DND-41 (cell line): ENCODE measurements at regions not wholly inside any gene's neighbourhood (a gene's known extent, or its start where the extent isn't known, plus 50 kb on each side); places are given as distances from the start of the nearest gene placed in this dataset.

ENCODE experiments used
- ATAC-seq: fragments of 200-7000 bp; cut with Tn5 transposase; 3 replicates; pipeline ENCODE4 v1.9.1; 2021; ENCODE audit warnings: low read depth; ENCODE audit not compliant: insufficient read depth
- DNase-seq: peaks from one replicate; pipeline ENCODE4 v3.0.0-alpha.2; 2020
- H2AFZ ChIP-seq: 2 replicates; pipeline ENCODE4 v1.6.0; 2012; ENCODE audit warnings: low read depth, low read length
- H3K27ac ChIP-seq: 2 replicates; pipeline ENCODE4 v1.5.1; 2012; ENCODE audit warnings: low read length, inconsistent platforms
- H3K27me3 ChIP-seq: fragments of 200-600 bp; sonication (generic); 2 replicates; pipeline ENCODE4 v1.6.0; 2012; ENCODE audit warnings: low read length, mild to moderate bottlenecking, inconsistent platforms; ENCODE audit not compliant: insufficient read depth, poor library complexity
- H3K36me3 ChIP-seq: 2 replicates; pipeline ENCODE4 v1.5.1; 2012; ENCODE audit warnings: low read length, inconsistent platforms; ENCODE audit not compliant: insufficient read depth
- H3K4me1 ChIP-seq: 2 replicates; pipeline ENCODE4 v1.5.1; 2012; ENCODE audit warnings: mild to moderate bottlenecking, low read length; ENCODE audit not compliant: insufficient read depth
- H3K4me2 ChIP-seq: 2 replicates; pipeline ENCODE4 v1.6.0; 2012; ENCODE audit warnings: mild to moderate bottlenecking, moderate library complexity, low read length, inconsistent platforms; ENCODE audit not compliant: insufficient read depth
- H3K4me3 ChIP-seq, 2 experiments: fragments of 200-600 bp in 1 of 2; shearing (Covaris generic) in 1 of 2; 2 replicates each; pipeline ENCODE4 v1.5.1; 2012 to 2016; ENCODE audit warnings: inconsistent platforms in 2 of 2, low read length in 2 of 2, mild to moderate bottlenecking in 2 of 2, low read depth in 1 of 2, moderate library complexity in 1 of 2
- H3K79me2 ChIP-seq: 2 replicates; pipeline ENCODE4 v1.6.0; 2012; ENCODE audit warnings: low read length, inconsistent platforms; ENCODE audit not compliant: insufficient read depth
- H3K9ac ChIP-seq: 2 replicates; pipeline ENCODE4 v1.6.0; 2012; ENCODE audit warnings: low read depth, mild to moderate bottlenecking, inconsistent platforms, low read length, moderate library complexity
- H3K9me3 ChIP-seq: 2 replicates; pipeline ENCODE4 v1.5.1; 2012; ENCODE audit warnings: low read length, moderate library complexity, mild to moderate bottlenecking, inconsistent platforms; ENCODE audit not compliant: insufficient read depth, severe bottlenecking
- H4K20me1 ChIP-seq: 2 replicates; pipeline ENCODE4 v1.6.0; 2012; ENCODE audit warnings: low read length; ENCODE audit not compliant: insufficient read depth
- CTCF ChIP-seq: IDR thresholded peaks from 2 replicates; pipeline ENCODE4 v1.5.1; 2012; ENCODE audit warnings: borderline replicate concordance, low read length, moderate library complexity, mild to moderate bottlenecking; ENCODE audit not compliant: poor library complexity, severe bottlenecking; ENCODE audit errors: extremely low read depth
- EZH2 ChIP-seq: IDR thresholded peaks from 3 replicates; pipeline ENCODE4 v1.6.1; 2012; ENCODE audit warnings: borderline replicate concordance, low read depth, mild to moderate bottlenecking, moderate library complexity, low read length, inconsistent platforms; ENCODE audit not compliant: severe bottlenecking

GRCh38 chr10:83397806-83398205 is 741.5 kb upstream of the GHITM start:
- H3K4me2 ChIP-seq, result no peak overlapping the region
- H3K9ac ChIP-seq, result no peak overlapping the region
- no peak overlapping the region for H2AFZ ChIP-seq
- H4K20me1 ChIP-seq, result no peaks in the 10 kb centered on the region
- no peak overlapping the region for H3K4me3 ChIP-seq
- H3K27me3 ChIP-seq, result no peaks in the 10 kb centered on the region
- H3K79me2 ChIP-seq, result no peaks in the 10 kb centered on the region
- no peaks in the 10 kb centered on the region for H3K9me3 ChIP-seq
- ATAC-seq (no peak), DNase-seq (no peak)
- no peak overlapping the region for H3K27ac ChIP-seq
- no peaks in the 10 kb centered on the region for H3K36me3 ChIP-seq
- no peaks in the 10 kb centered on the region for H3K4me1 ChIP-seq
- TF ChIP-seq CTCF (no peak), EZH2 (no peak)

- Histone ChIP-seq H2AFZ (no peak overlapping the region), H3K4me3 (no peak overlapping the region), H3K9me3 (no peaks in the 10 kb centered on the region), H3K4me1 (no peaks in the 10 kb centered on the region), H3K9ac (no peak overlapping the region), H3K36me3 (no peaks in the 10 kb centered on the region), H4K20me1 (no peaks in the 10 kb centered on the region), H3K79me2 (no peaks in the 10 kb centered on the region), H3K27me3 (no peaks in the 10 kb centered on the region), H3K27ac (no peak overlapping the region), H3K4me2 (no peak overlapping the region)
- TF ChIP-seq EZH2 (no peak), CTCF (no peak)
- no peak for ATAC-seq
- no peak for DNase-seq
These were observed 728.7 kb upstream of the GHITM start for GRCh38 chr10:83410570-83410969.

- DNase-seq (no peak), ATAC-seq (no peak)
- Histone ChIP-seq H4K20me1 (no peaks in the 10 kb centered on the region), H2AFZ (no peak overlapping the region), H3K79me2 (no peaks in the 10 kb centered on the region), H3K27ac (no peak overlapping the region), H3K27me3 (no peaks in the 10 kb centered on the region), H3K9ac (no peak overlapping the region), H3K9me3 (no peaks in the 10 kb centered on the region), H3K36me3 (no peaks in the 10 kb centered on the region), H3K4me3 (no peak overlapping the region), H3K4me2 (no peak overlapping the region), H3K4me1 (no peaks in the 10 kb centered on the region)
- TF ChIP-seq EZH2 (no peak), CTCF (no peak)
These were observed 714.0 kb upstream of the GHITM start for GRCh38 chr10:83425306-83425705.

- TF ChIP-seq CTCF, result no peak
- no peak for TF ChIP-seq EZH2
- H4K20me1 ChIP-seq, result no peaks in the 10 kb centered on the region
- no peak for ATAC-seq
- H3K4me3 ChIP-seq, result no peak overlapping the region
- no peak overlapping the region for H3K9ac ChIP-seq
- no peaks in the 10 kb centered on the region for H3K36me3 ChIP-seq
- H3K27ac ChIP-seq, result no peak overlapping the region
- no peaks in the 10 kb centered on the region for H3K9me3 ChIP-seq
- H3K79me2 ChIP-seq, result no peaks in the 10 kb centered on the region
- no peaks in the 10 kb centered on the region for H3K4me1 ChIP-seq
- no peak overlapping the region for H2AFZ ChIP-seq
- no peak overlapping the region for H3K4me2 ChIP-seq
- H3K27me3 ChIP-seq, result no peaks in the 10 kb centered on the region
- no peak for DNase-seq
These were observed 712.2 kb upstream of the GHITM start for GRCh38 chr10:83427101-83427500.
